ENCODE measurements at regions not wholly inside any gene's neighbourhood (a gene's known extent, or its start where the extent isn't known, plus 50 kb on each side); places are given as distances from the start of the nearest gene placed in this dataset.

DNA sequence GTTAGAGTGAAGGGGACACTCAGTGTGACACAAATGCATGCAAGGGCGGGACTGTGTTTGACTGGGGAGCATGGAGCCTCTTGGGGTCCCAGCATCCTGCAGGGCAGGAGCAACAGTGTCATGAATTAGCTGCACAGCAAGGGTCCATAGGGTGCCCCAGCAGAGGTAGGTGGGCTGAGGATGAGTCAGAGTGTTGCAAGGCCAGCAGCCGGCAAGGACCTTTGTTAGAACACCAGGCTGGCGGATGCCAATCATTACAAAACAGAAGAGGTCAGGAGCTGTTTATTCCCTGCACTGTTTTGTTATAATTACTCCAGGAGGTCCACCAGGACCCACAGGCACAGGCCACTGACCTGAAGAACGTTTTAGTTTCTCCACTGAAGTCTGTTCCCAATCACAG lies 362.2 kb upstream of the DUSP10 start:
- no peak overlapping the region for H2AFZ ChIP-seq (ENCODE audit: low read depth, low read length)
- H3K9ac ChIP-seq (ENCODE audit: low read length) = no peak overlapping the region
- H3K9me3 ChIP-seq (ENCODE audit: low read length) = no peaks in the 10 kb centered on the region
- no peaks in the 10 kb centered on the region for H3K79me2 ChIP-seq (replicated peaks; ENCODE audit: insufficient read depth, low read length)
- H4K20me1 ChIP-seq (ENCODE audit: insufficient read depth) = no peaks in the 10 kb centered on the region
- no peaks in the 10 kb centered on the region for H3F3A ChIP-seq (ENCODE audit: insufficient read depth, low read length, poor library complexity, severe bottlenecking)
- no peaks in the 10 kb centered on the region for H3K36me3 ChIP-seq (ENCODE audit: insufficient read depth, low read length)
- no peak for TF ChIP-seq SMC3 (conservative IDR thresholded peaks at IDR 0.05; ENCODE audit: poor library complexity)
- TF ChIP-seq, protein P1, sequence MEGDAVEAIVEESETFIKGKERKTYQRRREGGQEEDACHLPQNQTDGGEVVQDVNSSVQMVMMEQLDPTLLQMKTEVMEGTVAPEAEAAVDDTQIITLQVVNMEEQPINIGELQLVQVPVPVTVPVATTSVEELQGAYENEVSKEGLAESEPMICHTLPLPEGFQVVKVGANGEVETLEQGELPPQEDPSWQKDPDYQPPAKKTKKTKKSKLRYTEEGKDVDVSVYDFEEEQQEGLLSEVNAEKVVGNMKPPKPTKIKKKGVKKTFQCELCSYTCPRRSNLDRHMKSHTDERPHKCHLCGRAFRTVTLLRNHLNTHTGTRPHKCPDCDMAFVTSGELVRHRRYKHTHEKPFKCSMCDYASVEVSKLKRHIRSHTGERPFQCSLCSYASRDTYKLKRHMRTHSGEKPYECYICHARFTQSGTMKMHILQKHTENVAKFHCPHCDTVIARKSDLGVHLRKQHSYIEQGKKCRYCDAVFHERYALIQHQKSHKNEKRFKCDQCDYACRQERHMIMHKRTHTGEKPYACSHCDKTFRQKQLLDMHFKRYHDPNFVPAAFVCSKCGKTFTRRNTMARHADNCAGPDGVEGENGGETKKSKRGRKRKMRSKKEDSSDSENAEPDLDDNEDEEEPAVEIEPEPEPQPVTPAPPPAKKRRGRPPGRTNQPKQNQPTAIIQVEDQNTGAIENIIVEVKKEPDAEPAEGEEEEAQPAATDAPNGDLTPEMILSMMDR (IDR thresholded peaks at IDR 0.05; ENCODE audit: poor library complexity, severe bottlenecking) = no peak
- TF ChIP-seq EZH2 (IDR thresholded peaks at IDR 0.05; ENCODE audit: borderline replicate concordance, insufficient read depth, low read length, poor library complexity, severe bottlenecking) = no peak
- TF ChIP-seq EP300 (conservative IDR thresholded peaks at IDR 0.05; ENCODE audit: poor library complexity, severe bottlenecking) = no peak
- no peak for TF ChIP-seq REST (IDR thresholded peaks at IDR 0.05; ENCODE audit: borderline replicate concordance)
- no peak for TF ChIP-seq POLR2AphosphoS5 (IDR thresholded peaks at IDR 0.05)
- no peak for TF ChIP-seq TAF1 (IDR thresholded peaks at IDR 0.05; ENCODE audit: low read depth)
- TF ChIP-seq MXI1 (conservative IDR thresholded peaks at IDR 0.05; ENCODE audit: poor library complexity, severe bottlenecking) = no peak
- no peak overlapping the region for H3K4me2 ChIP-seq (ENCODE audit: low read length)
- no peaks in the 10 kb centered on the region for H3K27me3 ChIP-seq (ENCODE audit: insufficient read depth, low read depth, low read length)
- H3K27ac ChIP-seq (ENCODE audit: low read length) = no peak overlapping the region
- H3K9me2 ChIP-seq (ENCODE audit: insufficient read depth, low read length) = no peaks in the 10 kb centered on the region
- no peak overlapping the region for H3K4me3 ChIP-seq (ENCODE audit: low read length)

- Histone ChIP-seq H3K36me3 (ENCODE audit: insufficient read depth, low read length) (no peaks in the 10 kb centered on the region), H3K4me3 (ENCODE audit: low read length) (no peak overlapping the region), H3F3A (ENCODE audit: insufficient read depth, low read length, poor library complexity, severe bottlenecking) (no peaks in the 10 kb centered on the region), H3K79me2 (replicated peaks; ENCODE audit: insufficient read depth, low read length) (no peaks in the 10 kb centered on the region), H3K9me2 (ENCODE audit: insufficient read depth, low read length) (no peaks in the 10 kb centered on the region), H3K9ac (ENCODE audit: low read length) (no peak overlapping the region), H2AFZ (ENCODE audit: low read depth, low read length) (no peak overlapping the region), H3K27ac (ENCODE audit: low read length) (no peak overlapping the region), H3K9me3 (ENCODE audit: low read length) (no peaks in the 10 kb centered on the region), H4K20me1 (ENCODE audit: insufficient read depth) (no peaks in the 10 kb centered on the region), H3K27me3 (ENCODE audit: insufficient read depth, low read depth, low read length) (no peaks in the 10 kb centered on the region), H3K4me2 (ENCODE audit: low read length) (no peak overlapping the region)
- TF ChIP-seq MXI1 (conservative IDR thresholded peaks at IDR 0.05; ENCODE audit: poor library complexity, severe bottlenecking) (no peak), RAD21 (conservative IDR thresholded peaks at IDR 0.05) (no peak), TAF1 (IDR thresholded peaks at IDR 0.05; ENCODE audit: low read depth) (no peak), EP300 (conservative IDR thresholded peaks at IDR 0.05; ENCODE audit: poor library complexity, severe bottlenecking) (no peak), REST (IDR thresholded peaks at IDR 0.05; ENCODE audit: borderline replicate concordance) (no peak), SMC3 (conservative IDR thresholded peaks at IDR 0.05; ENCODE audit: poor library complexity) (no peak), EZH2 (IDR thresholded peaks at IDR 0.05; ENCODE audit: borderline replicate concordance, insufficient read depth, low read length, poor library complexity, severe bottlenecking) (no peak), POLR2AphosphoS5 (IDR thresholded peaks at IDR 0.05) (no peak)
- TF ChIP-seq, protein P1 (IDR thresholded peaks at IDR 0.05; ENCODE audit: poor library complexity, severe bottlenecking) = no peak
These were observed 357.9 kb upstream of the DUSP10 start for GRCh38 chr1:222099746-222100145.

Data from neural cell (in vitro differentiated cells).